ENCODE measurements at regions not wholly inside any gene's neighbourhood (a gene's known extent, or its start where the extent isn't known, plus 50 kb on each side); places are given as distances from the start of the nearest gene placed in this dataset.

DNA sequence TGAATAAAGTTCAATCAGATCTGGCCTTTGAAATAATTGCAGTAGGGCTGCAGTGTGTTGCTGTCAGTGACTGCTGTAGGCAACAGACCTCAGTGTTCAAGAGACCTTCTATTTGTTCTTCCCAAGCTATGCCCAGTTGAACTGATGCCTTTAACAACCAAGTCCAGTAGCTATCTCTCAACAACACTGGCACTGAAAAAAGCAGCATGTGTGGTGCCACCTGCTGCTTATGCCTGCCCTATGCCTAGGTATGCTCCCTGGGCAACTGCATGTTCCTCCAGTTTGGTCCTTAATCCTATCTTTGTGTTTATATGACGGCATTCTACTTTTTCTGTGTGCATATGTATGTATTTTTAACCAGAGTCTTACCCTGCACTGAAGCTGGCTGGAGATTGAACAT, 523.9 kb upstream of the MEX3C start:
- TF ChIP-seq SIN3A (IDR thresholded peaks at IDR 0.05; ENCODE audit: borderline replicate concordance, insufficient read depth, low read length) (no peak), FOXP2 (optimal IDR thresholded peaks at IDR 0.05; ENCODE audit: borderline replicate concordance, extremely low read depth, extremely low read length, insufficient read depth) (no peak), TAF1 (IDR thresholded peaks at IDR 0.05; ENCODE audit: borderline replicate concordance, insufficient read depth, low read length) (no peak), POLR2AphosphoS5 (IDR thresholded peaks at IDR 0.05; ENCODE audit: low read depth, low read length) (no peak)
- TF ChIP-seq, protein P1, sequence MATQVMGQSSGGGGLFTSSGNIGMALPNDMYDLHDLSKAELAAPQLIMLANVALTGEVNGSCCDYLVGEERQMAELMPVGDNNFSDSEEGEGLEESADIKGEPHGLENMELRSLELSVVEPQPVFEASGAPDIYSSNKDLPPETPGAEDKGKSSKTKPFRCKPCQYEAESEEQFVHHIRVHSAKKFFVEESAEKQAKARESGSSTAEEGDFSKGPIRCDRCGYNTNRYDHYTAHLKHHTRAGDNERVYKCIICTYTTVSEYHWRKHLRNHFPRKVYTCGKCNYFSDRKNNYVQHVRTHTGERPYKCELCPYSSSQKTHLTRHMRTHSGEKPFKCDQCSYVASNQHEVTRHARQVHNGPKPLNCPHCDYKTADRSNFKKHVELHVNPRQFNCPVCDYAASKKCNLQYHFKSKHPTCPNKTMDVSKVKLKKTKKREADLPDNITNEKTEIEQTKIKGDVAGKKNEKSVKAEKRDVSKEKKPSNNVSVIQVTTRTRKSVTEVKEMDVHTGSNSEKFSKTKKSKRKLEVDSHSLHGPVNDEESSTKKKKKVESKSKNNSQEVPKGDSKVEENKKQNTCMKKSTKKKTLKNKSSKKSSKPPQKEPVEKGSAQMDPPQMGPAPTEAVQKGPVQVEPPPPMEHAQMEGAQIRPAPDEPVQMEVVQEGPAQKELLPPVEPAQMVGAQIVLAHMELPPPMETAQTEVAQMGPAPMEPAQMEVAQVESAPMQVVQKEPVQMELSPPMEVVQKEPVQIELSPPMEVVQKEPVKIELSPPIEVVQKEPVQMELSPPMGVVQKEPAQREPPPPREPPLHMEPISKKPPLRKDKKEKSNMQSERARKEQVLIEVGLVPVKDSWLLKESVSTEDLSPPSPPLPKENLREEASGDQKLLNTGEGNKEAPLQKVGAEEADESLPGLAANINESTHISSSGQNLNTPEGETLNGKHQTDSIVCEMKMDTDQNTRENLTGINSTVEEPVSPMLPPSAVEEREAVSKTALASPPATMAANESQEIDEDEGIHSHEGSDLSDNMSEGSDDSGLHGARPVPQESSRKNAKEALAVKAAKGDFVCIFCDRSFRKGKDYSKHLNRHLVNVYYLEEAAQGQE (IDR thresholded peaks at IDR 0.05; ENCODE audit: insufficient read depth in 1 of 2, low read depth in 2 of 2, low read length in 2 of 2), result no peak

DNA sequence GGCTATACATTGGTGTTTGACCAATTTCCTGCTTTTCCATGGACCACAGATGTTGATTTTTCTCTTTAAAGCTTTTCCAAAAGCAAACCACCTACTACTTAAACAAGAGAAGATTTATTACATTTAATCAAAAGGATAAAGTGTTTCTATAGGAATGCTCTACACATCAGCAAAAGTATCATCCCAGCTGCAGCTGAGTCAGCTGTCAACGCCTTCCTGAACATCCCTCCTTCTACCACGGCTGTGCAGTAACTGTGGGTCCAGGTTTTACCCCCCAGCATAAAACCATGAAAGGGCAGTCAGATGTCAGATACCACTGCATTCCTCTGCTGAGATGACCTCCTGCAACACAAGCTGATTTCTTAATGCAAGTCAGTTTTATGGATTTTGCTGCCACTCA, 524.5 kb upstream of the MEX3C start:
- TF ChIP-seq POLR2AphosphoS5 (IDR thresholded peaks at IDR 0.05; ENCODE audit: low read depth, low read length), result no peak
- no peak for TF ChIP-seq SIN3A (IDR thresholded peaks at IDR 0.05; ENCODE audit: borderline replicate concordance, insufficient read depth, low read length)
- no peak for TF ChIP-seq TAF1 (IDR thresholded peaks at IDR 0.05; ENCODE audit: borderline replicate concordance, insufficient read depth, low read length)
- TF ChIP-seq, protein P1 (IDR thresholded peaks at IDR 0.05; ENCODE audit: insufficient read depth in 1 of 2, low read depth in 2 of 2, low read length in 2 of 2), result no peak
- TF ChIP-seq FOXP2 (optimal IDR thresholded peaks at IDR 0.05; ENCODE audit: borderline replicate concordance, extremely low read depth, extremely low read length, insufficient read depth), result no peak

DNA sequence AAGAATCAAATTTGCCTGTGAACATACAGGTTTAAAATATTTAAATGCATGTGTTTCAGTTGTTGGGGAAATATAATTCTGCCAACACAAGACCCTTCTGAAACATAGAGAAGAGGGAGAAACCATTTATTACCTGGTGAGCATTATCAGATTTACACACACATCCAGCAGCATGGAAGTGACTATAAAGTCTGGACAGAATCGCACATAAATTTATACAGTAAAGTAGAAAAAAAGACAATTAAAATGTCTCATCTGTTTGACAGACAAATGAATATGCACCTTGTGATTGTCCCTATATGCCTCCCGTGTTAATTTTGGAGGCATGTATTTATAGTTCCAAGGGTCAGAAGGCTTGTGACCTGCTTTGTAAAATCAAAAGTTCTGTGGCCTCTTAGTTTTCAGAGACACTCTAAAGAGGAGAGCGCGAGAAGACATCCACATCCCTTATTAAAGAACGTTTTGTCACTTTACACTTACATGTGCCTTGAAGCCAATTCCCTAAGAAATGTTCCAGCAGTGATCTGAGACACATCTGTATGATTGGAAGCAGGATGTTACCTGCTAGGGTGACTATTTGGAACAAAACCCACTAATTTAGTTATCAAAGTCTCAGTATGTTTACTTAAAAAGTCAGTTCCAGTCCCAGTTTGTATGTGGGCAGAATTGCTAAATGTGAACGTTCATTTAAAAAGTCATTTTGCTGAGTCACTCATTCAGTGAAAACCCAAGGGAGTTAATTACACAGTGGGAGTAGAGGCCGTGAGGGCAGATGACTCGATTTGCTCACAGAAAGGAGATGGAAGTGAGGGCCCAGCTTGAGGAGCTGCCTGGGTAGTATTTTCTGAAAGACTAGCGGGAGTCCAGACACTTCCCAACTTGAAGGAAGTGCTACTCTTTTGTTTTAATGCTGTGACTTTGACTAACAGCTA, 527.6 kb upstream of the MEX3C start:
- TF ChIP-seq TAF1 (IDR thresholded peaks at IDR 0.05; ENCODE audit: borderline replicate concordance, insufficient read depth, low read length) (no peak), SIN3A (IDR thresholded peaks at IDR 0.05; ENCODE audit: borderline replicate concordance, insufficient read depth, low read length) (no peak), POLR2AphosphoS5 (IDR thresholded peaks at IDR 0.05; ENCODE audit: low read depth, low read length) (no peak), FOXP2 (optimal IDR thresholded peaks at IDR 0.05; ENCODE audit: borderline replicate concordance, extremely low read depth, extremely low read length, insufficient read depth) (no peak)
- TF ChIP-seq, protein P1 (IDR thresholded peaks at IDR 0.05; ENCODE audit: insufficient read depth in 1 of 2, low read depth in 2 of 2, low read length in 2 of 2), result no peak

- TF ChIP-seq FOXP2 (optimal IDR thresholded peaks at IDR 0.05; ENCODE audit: borderline replicate concordance, extremely low read depth, extremely low read length, insufficient read depth), result no peak
- no peak for TF ChIP-seq POLR2AphosphoS5 (IDR thresholded peaks at IDR 0.05; ENCODE audit: low read depth, low read length)
- TF ChIP-seq TAF1 (IDR thresholded peaks at IDR 0.05; ENCODE audit: borderline replicate concordance, insufficient read depth, low read length), result no peak
- TF ChIP-seq SIN3A (IDR thresholded peaks at IDR 0.05; ENCODE audit: borderline replicate concordance, insufficient read depth, low read length), result no peak
- TF ChIP-seq, protein P1 (IDR thresholded peaks at IDR 0.05; ENCODE audit: insufficient read depth in 1 of 2, low read depth in 2 of 2, low read length in 2 of 2), result no peak
Observed at GRCh38 chr18:51726614-51727013, 529.1 kb upstream of the MEX3C start.

Data from PFSK-1 (cell line).